ENCODE measurements at regions not wholly inside any gene's neighbourhood (a gene's known extent, or its start where the extent isn't known, plus 50 kb on each side); places are given as distances from the start of the nearest gene placed in this dataset.
A peak's percentile ranks its signal among the peaks of the same experiment; 100 is the strongest.

- DNase-seq (ENCODE audit: low read depth): no peak
Observed at GRCh38 chr3:10555263-10555662, 49.9 kb upstream of the ATP2B2 start.

- DNase-seq (ENCODE audit: low read depth): no peak
Observed at GRCh38 chr3:10556312-10556711, 50.9 kb upstream of the ATP2B2 start.

DNA sequence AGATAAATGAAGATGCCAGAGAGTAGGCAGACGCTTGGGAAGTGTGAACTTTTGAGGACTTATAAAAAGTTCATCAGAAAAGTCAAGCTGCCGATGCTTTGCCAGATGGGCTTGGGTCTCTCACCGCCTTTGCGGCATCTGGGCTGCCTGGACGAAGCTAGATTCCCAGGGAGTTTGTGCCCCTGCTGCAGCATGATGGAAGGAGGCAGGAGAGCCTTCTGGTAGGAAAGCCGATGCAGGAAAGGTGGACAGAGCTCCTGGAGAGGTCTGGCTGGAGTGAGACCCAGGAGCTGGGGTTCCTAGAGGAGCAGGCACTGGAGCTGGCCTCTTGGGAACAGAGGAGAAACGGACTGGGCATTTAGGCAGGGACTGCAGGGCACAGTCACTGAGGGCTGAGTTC is 51.9 kb upstream of the ATP2B2 start:
- no peak for DNase-seq (ENCODE audit: low read depth)

DNA sequence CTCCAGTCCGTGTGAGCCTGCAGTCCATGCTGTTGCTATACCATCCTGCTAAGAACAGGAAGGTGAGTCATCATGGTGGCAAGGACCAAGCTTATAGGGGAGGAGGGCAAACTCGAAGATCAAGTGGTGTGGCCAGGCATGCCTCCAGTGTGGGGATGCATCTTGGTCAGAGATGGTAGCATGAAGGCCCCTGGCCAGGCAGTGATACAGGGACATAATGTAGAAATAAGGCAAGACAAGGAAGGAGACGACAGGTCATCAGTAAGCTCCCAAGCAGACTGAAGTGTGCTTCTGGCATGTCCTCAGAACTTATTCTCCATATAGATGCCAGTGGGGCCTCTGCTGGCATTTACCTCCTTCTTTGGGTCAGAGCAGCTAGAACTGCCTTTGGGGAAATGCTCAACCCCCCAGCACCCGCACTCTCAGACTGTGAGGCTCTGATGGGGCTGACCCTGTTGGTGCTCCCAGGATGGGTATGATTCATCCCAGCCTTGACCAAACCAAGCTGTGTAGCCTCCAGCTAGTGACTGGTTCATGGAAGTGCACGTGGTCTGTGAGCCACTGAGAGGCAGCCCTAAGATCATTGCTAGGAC is 52.5 kb upstream of the ATP2B2 start:
- peak; percentile 8 for DNase-seq (ENCODE audit: low read depth)

- DNase-seq (ENCODE audit: low read depth): no peak
Observed at GRCh38 chr3:10558736-10559135, 53.4 kb upstream of the ATP2B2 start.

DNA sequence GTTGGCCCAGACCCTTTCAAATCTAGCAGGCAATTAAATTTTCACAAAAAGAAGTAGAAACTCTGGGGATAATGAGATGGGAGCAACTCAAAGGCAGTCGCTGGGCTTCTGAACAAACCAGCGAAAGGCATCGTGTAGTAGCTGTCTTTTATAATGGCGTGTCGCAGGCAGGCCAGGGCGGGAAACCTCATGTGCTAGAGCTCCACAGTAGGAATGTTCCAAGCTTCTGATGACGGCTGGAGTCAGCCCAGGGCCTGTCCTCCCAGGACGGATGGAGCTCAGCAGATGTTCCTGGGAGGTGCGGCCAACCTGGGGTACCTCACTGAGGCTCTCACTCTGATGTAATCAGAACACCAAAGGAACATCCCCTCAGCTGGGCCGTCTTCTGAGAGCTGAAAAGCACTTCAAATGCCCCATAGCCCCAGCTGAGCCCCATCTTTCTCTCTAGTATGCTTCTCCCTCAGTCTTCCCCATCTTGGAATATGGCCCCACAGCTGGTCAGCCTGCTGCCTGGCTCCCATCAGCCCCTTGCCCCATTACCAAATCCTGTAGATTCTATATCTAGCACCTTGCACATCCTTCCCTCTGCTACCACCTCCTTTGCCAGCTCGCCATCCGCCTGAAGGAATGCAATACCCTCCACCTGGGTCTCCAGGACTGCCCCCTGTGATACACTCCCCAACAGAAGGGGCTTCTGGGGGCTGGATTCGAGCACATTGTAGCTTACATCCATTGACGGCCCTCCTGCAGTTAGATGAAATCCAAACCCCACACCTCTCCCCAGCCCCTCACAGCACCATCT is 54.9 kb upstream of the ATP2B2 start:
- DNase-seq (ENCODE audit: low read depth): no peak

DNA sequence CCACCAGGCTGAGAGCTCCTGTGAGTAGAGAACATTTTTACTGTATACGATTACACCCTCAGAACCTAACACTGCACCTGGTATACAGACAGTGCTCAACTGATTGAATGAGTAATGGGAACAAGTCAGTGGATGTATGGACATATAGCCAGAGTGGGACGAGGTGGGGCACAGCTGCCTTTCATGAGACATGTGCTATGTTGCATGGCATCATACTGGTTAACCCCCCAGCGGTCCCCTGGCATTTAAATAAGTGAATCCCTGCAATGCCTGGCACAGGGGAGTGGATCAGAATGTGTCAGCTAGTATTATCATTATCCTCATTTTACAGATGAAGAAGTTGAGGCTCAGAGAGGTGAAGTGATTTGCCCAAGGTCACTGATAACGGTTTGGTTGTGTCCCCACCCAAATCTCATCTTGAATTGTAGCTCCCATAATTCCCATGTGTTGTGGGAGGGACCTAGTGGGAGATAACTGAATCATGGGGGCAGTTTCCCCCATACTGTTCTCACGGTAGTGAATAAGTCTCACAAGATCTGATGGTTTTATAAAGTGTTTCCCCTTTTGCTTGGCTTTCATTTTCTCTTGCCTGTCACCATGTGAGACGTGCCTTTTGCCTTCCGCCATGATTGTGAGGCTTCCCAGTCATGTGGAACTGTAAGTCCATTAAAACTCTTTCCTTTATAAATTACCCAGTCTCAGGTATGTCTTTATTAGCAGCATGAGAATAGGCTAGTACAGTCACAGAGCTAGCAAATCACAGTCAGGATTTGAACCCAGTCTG is 56.0 kb upstream of the ATP2B2 start:
- DNase-seq (ENCODE audit: low read depth): no peak

DNA sequence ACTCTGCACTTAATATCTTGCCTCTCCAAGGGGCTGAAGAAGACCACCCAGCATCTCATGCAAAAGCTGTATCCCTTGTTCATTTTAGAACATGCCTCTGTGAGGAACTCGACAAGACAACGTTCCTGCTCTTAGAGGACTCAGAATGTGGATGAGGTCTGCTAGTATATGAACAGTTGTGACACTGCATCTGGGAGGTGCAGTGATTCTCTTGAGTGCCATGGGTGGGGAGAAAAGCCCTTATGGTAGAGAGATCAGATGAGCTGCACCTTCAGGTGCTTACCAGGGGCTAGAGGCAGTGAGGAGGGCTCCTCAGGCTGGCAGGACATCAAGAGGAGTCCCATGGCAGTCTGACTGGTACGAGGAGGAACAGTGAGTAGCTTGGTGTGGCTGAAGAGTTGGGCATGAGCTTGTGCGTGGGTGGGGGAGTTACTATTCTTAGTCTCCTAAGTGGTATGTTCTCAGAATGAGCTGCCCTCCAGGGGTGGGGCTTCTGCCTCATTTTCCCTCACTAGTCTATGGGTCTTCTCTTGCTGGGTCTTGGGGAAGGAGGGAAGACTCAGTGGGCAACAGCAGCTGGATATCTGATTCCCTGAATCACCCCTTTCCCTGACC is 56.7 kb upstream of the ATP2B2 start:
- no peak for DNase-seq (ENCODE audit: low read depth)

DNA sequence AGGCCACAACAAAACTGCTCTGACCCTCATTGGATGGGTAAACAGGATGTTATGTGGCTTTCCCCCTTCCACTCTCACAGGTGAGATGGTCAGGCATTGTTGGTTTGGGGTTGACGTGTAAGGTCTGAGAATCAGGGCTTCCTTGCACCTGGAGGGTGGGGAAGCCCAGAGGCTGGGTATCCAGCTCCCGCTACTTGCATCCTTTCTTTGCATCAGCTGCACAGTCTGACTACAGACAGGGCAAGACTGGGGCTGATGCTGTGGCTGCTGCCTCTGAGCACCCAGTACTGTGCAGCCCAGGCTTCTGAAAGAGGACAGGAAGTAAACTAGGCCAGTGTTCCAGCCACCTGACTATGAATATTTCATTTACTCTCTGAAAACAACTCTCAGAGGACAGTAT is 58.0 kb upstream of the ATP2B2 start:
- DNase-seq (ENCODE audit: low read depth): no peak

- DNase-seq (ENCODE audit: low read depth): no peak
Observed at GRCh38 chr3:10565814-10566213, 60.4 kb upstream of the ATP2B2 start.

- no peak for DNase-seq (ENCODE audit: low read depth)
Observed at GRCh38 chr3:10566451-10566850, 61.1 kb upstream of the ATP2B2 start.

DNA sequence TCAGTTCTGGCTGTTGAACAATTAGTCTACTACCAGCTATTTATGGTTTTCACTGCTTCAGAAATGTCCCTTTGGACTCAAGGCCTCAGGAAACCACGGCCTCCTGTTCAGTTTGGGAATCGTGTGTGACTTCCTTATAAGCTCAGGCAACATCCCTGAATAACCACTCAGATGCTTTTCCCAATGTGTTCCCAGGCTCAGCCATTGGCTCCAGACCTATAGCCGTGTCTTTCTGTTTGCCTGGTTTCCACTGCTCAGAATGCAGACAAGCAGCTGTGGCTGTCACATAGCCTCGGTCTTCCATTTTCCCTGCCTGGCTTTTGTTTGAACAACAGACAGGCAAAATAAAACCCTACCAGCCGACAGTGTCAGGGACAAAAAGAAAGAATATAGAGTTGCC is 63.2 kb upstream of the ATP2B2 start:
- DNase-seq (ENCODE audit: low read depth): no peak

DNA sequence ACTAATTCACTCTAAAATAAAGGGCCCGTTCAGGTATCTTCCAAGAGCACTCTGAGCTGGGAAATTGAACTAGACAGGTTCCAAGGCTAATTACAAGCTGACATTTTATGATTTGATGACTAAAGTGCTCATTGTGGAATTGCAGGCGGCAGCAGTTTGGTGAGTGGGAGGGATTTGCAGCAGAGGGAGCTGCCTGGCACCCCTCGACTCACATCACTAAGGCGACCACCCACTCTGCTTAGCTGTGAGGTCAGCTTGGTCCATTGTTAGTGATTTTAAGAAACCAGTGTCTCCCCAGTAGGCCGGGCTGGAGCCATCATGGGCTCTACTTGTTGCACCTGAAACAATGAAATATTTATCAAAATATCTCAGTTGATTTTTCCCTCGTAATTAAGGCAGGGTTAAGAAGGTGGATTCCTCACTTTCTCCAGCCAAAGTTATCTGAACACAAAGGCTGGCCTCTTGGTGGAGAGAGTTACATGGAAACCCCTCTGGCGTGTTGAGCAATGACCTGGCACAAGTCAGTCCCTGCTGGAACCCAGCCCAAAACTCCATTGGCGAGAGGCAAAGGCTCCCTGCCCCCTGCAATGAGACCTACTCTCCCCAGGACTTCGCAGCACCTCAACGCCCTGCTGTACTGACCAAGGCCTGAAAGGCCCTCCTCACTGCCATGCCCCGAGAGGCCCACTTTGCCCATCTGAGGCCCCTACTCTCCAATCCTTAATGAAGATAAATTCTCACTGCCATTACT is 65.0 kb upstream of the ATP2B2 start:
- DNase-seq (ENCODE audit: low read depth): no peak

DNA sequence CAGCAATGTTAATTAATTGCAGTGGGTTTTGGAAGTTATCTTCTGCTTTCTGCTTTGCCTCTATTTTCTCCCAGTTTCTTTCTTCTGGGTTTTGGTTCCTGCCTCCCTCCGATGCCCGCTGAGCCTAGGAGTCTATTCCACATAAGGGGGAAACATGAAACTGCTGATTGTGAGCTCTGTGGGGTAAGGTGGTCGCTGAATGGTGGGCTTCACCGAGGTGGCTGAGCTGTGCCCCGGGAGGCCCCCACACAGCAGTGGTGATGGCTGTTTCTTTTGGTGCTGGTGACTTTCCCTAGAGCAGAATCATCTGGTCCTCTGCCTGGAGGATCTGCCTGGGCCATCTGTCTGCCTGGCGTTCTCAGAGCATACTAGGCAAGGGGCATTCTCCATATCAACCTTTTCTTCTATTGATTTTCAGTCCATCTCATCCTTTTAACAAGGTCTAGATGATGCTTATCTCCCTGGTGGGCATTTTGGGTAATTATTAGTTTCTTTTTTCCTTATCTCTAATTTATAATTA is 68.8 kb upstream of the ATP2B2 start:
- no peak for DNase-seq (ENCODE audit: low read depth)

DNA sequence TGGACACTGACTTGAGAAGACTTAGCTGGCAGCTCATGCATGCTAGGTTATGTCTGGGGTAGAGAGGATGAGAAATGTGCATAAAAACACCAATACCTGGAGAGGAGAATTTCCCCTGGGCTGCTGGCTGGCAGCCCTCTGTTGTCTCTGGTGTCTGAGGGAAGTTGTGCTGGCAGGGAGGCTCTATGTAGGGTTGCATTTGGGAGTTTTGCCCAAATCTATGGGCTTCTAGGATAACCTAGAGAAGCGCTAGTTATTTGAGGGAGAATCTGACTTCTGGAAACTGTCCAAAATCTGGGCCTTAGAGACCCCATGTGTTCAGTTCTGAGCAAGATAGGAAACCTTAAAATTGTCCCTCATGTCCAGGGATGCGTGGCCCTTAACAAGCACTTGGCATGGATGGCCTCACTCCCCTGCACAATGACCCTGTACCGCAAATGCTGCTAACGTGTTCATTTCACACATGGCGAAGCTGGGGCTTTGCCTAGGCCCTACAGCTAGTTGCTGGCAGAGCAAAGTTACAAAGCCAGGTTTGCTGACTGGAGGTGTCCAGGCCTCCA is 70.3 kb upstream of the ATP2B2 start:
- DNase-seq (ENCODE audit: low read depth): no peak

GRCh38 chr3:10577486-10577885 is 72.1 kb upstream of the ATP2B2 start:
- DNase-seq (ENCODE audit: low read depth): no peak

GRCh38 chr3:10580426-10580825 is 75.0 kb upstream of the ATP2B2 start:
- DNase-seq (ENCODE audit: low read depth): no peak

DNA sequence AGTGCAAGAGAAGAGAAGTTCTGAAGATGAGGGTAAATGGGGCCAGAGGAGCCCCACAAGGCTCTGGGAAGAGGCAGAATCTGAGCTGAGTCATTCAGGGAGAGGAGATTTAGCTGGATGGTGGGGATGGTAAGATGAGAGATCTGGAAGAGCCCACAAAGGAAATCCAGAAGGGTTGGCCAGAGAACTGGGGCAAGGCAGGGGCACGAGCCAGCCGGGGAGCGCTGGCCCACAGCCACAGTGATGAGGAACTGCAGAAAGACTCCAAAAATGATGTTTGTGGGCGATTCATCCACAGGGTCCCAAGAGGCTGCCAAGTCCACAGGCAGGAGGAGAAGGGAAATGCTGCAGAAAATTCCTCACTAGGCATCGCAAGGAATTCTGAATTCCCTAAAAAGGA is 75.9 kb upstream of the ATP2B2 start:
- no peak for DNase-seq (ENCODE audit: low read depth)

GRCh38 chr3:10581716-10582115 is 76.3 kb upstream of the ATP2B2 start:
- no peak for DNase-seq (ENCODE audit: low read depth)

- DNase-seq (ENCODE audit: low read depth): no peak
Observed at GRCh38 chr3:10582733-10583132, 77.3 kb upstream of the ATP2B2 start.
